ENCODE measurements at regions not wholly inside any gene's neighbourhood (a gene's known extent, or its start where the extent isn't known, plus 50 kb on each side); places are given as distances from the start of the nearest gene placed in this dataset.
"Not testable (repeated sequence)": the region's sequence is repeated elsewhere in the genome, so short reads cannot be mapped to it uniquely, and the experiment has no call there.

DNA sequence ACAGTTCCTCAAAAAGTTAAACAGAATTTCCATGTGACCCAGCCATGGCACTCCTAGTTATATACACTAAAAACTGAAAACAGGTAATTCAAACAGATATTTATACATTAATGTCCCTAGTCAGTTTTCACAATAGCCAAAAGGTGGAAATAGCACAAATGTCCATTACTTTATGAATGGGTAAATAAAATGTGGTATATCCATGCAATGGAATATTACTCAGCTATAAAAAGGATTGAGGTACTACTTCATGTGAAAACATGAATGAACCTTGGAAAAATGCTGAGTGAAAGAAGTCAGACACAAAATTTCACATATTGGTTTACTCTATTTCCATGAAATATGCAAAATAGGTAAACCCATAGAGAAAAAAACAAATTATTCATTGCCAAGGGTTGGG, 351.8 kb upstream of the AMOT start:
- no peaks in the 10 kb centered on the region for H3K36me3 ChIP-seq
- H3K4me3 ChIP-seq, result no peak overlapping the region
- H3K27ac ChIP-seq, result no peak overlapping the region
- TF ChIP-seq EP300 (IDR thresholded peaks at IDR 0.05) (no peak), POLR2AphosphoS5 (IDR thresholded peaks at IDR 0.05) (no peak), POLR2A (IDR thresholded peaks at IDR 0.05) (no peak)
- TF ChIP-seq, protein P1, sequence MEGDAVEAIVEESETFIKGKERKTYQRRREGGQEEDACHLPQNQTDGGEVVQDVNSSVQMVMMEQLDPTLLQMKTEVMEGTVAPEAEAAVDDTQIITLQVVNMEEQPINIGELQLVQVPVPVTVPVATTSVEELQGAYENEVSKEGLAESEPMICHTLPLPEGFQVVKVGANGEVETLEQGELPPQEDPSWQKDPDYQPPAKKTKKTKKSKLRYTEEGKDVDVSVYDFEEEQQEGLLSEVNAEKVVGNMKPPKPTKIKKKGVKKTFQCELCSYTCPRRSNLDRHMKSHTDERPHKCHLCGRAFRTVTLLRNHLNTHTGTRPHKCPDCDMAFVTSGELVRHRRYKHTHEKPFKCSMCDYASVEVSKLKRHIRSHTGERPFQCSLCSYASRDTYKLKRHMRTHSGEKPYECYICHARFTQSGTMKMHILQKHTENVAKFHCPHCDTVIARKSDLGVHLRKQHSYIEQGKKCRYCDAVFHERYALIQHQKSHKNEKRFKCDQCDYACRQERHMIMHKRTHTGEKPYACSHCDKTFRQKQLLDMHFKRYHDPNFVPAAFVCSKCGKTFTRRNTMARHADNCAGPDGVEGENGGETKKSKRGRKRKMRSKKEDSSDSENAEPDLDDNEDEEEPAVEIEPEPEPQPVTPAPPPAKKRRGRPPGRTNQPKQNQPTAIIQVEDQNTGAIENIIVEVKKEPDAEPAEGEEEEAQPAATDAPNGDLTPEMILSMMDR (IDR thresholded peaks at IDR 0.05), result no peak
- ATAC-seq, result no peak
- H3K27me3 ChIP-seq, result no peaks in the 10 kb centered on the region
- no peaks in the 10 kb centered on the region for H3K9me3 ChIP-seq
- H3K4me1 ChIP-seq, result no peaks in the 10 kb centered on the region

DNA sequence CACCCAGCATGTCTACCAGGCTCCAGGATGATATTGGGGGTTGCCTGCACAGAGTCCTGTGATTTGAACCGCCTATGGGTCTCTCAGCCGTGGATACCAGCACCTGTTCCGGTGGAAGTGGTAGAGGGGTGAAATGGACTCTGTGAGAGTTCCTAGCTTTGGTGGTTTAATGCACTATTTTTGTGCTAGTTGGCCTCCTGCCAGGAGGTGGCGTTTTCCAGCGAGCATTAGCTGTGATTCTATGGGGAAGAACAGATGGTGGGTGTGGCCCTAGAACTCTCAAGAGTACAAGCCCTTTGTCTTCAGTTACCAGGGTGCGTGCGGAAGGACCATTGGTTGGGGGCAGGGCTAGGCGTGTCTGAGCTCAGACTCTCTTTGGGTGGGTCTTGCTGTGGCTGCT, 316.9 kb upstream of the AMOT start:
- TF ChIP-seq POLR2A (IDR thresholded peaks at IDR 0.05), result no peak
- TF ChIP-seq POLR2AphosphoS5 (IDR thresholded peaks at IDR 0.05), result no peak
- TF ChIP-seq, protein P1 (IDR thresholded peaks at IDR 0.05), result no peak
- no peak for TF ChIP-seq EP300 (IDR thresholded peaks at IDR 0.05)
- no peaks in the 10 kb centered on the region for H3K9me3 ChIP-seq
- H3K4me1 ChIP-seq, result no peaks in the 10 kb centered on the region
- H3K27me3 ChIP-seq, result no peaks in the 10 kb centered on the region
- ATAC-seq, result no peak
- H3K36me3 ChIP-seq, result no peaks in the 10 kb centered on the region
- 72% methylated on average over 2 of the region's 8 CpGs; no CpG with 5 or more reads in 1 of the 2 donors for WGBS, 2 donors (ENCODE audit: low coverage in 1 of 2)
- H3K4me3 ChIP-seq, result no peak overlapping the region
- no peak overlapping the region for H3K27ac ChIP-seq

DNA sequence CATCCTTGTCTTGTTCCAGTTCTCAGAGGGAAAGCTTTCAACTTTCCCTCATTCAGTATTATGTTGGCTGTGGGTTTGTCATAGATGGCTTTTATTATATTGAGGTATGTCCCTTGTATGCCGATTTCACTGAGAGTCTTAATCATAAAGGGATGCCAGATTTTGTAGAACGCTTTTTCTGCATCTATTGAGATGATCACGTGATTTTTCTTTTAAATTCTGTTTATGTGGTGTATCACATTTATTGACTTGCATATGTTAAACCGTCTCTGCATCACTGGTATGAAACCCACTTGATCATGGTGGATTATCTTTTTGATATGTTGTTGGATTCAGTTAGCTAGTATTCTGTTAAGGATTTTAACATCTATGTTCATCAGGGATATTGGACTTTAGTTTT, 313.7 kb upstream of the AMOT start:
- H3K27me3 ChIP-seq, H3K4me1 ChIP-seq, ATAC-seq, H3K4me3 ChIP-seq, H3K36me3 ChIP-seq, H3K9me3 ChIP-seq, H3K27ac ChIP-seq: not testable (repeated sequence)
- WGBS, 2 donors (ENCODE audit: low coverage in 1 of 2), result 78 to 80% methylated on average over 4 of the region's 4 CpGs

DNA sequence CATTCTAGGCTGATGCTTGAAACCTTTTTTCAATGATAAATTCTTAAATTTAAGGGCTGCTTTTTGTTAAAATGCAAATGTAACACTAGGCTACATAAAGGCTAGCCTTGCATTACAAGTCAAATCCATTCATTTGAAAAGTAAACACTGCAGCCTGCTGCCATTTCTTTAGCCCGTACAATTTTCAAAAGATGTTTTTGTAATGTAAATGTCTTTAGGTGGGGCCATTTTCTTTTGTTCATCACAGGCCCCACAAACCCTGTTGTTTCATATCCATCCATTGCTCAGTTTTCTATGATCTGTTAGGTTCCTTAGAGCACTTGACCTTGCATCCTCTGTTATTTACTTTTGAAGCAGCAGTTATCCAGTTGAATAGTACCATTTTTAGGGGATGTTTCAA, 296.2 kb upstream of the AMOT start:
- H3K36me3 ChIP-seq, result no peaks in the 10 kb centered on the region
- ATAC-seq, result no peak
- H3K4me3 ChIP-seq, result no peak overlapping the region
- H3K4me1 ChIP-seq, result no peaks in the 10 kb centered on the region
- H3K27me3 ChIP-seq, result no peaks in the 10 kb centered on the region
- WGBS, 2 donors (ENCODE audit: low coverage in 1 of 2), result 33 to 44% methylated on average over 1 of the region's 1 CpG
- H3K27ac ChIP-seq, result no peak overlapping the region
- TF ChIP-seq POLR2AphosphoS5 (IDR thresholded peaks at IDR 0.05) (no peak), POLR2A (IDR thresholded peaks at IDR 0.05) (no peak), EP300 (IDR thresholded peaks at IDR 0.05) (no peak)
- TF ChIP-seq, protein P1 (IDR thresholded peaks at IDR 0.05), result no peak
- H3K9me3 ChIP-seq, result no peaks in the 10 kb centered on the region

DNA sequence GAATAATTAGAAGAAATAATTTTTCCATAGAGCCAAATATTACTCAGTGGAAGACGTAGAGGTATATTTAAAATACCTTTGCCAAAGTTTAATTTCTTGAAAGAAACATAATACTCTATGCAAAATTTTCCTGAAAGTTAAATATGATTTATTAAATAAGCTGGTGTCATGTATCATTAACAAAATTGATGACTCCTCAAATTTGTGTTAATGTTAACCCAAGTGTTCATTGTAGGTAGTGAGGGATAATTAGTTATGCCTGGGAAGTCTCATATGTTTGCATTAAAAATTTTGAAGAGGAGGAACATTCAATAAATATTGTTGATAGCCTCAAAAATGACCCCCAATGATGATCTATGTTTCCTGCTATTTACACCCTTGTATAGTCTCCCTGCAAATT, 292.7 kb upstream of the AMOT start:
- Histone ChIP-seq H3K36me3 (no peaks in the 10 kb centered on the region), H3K4me3 (no peak overlapping the region), H3K4me1 (no peaks in the 10 kb centered on the region), H3K27ac (no peak overlapping the region), H3K27me3 (no peaks in the 10 kb centered on the region), H3K9me3 (no peaks in the 10 kb centered on the region)
- ATAC-seq, result no peak
- TF ChIP-seq POLR2A (IDR thresholded peaks at IDR 0.05) (no peak), POLR2AphosphoS5 (IDR thresholded peaks at IDR 0.05) (no peak), EP300 (IDR thresholded peaks at IDR 0.05) (no peak)
- TF ChIP-seq, protein P1 (IDR thresholded peaks at IDR 0.05), result no peak
- 33% methylated on average over 1 of the region's 1 CpG for WGBS, 2 donors (ENCODE audit: low coverage in 1 of 2)

DNA sequence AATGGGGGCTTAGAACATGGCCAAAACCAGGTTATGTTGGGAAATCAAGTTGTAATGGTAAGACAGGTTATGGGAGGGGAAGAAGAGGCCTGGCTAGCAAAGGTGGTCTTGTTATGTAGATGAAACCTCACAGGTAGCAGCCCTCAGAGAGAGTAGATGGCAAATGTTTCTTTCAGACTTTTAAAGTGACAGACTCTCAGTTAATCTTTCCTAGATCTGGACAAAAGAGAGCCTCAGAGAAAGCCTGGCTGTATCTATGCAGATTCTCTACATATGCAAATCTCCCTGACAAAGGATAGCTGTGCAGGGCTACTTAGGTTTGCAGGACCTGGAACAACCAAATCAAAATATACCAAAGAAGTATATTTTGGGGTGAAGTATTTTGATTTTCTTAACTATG, 284.1 kb upstream of the AMOT start:
- TF ChIP-seq POLR2AphosphoS5 (IDR thresholded peaks at IDR 0.05) (no peak), EP300 (IDR thresholded peaks at IDR 0.05) (no peak), POLR2A (IDR thresholded peaks at IDR 0.05) (no peak)
- TF ChIP-seq, protein P1 (IDR thresholded peaks at IDR 0.05), result no peak
- H3K4me3 ChIP-seq, result no peak overlapping the region
- no peak overlapping the region for H3K27ac ChIP-seq
- ATAC-seq, result no peak
- H3K9me3 ChIP-seq, result no peaks in the 10 kb centered on the region
- H3K36me3 ChIP-seq, result no peaks in the 10 kb centered on the region
- H3K27me3 ChIP-seq, result no peaks in the 10 kb centered on the region
- H3K4me1 ChIP-seq, result no peaks in the 10 kb centered on the region

All from gastroesophageal sphincter (tissue), 4 donors.